Bronchial epithelial cell (primary cell): ENCODE measurements at regions not wholly inside any gene's neighbourhood (a gene's known extent, or its start where the extent isn't known, plus 50 kb on each side); places are given as distances from the start of the nearest gene placed in this dataset.
A peak's percentile ranks its signal among the peaks of the same experiment; 100 is the strongest.

Experiments used
- DNase-seq: peaks from one replicate; pipeline ENCODE4 v3.0.0-alpha.2; 2010; ENCODE audit warnings: low read depth
- FAIRE-seq: peaks from 2 replicates; lab custom pipeline; 2011; peaks lifted over from hg19 to GRCh38; lab: Jason Lieb, UNC
- H3K27me3 ChIP-seq: 2 replicates; pipeline ENCODE4 v1.5.1; 2011; ENCODE audit warnings: low read length; ENCODE audit not compliant: control insufficient read depth, insufficient read depth
- H3K36me3 ChIP-seq: 2 replicates; pipeline ENCODE4 v1.5.1; 2011; ENCODE audit warnings: low read length; ENCODE audit not compliant: control insufficient read depth, insufficient read depth
- H3K4me3 ChIP-seq: 2 replicates; pipeline ENCODE4 v1.5.1; 2011; ENCODE audit warnings: mild to moderate bottlenecking, low read depth, low read length, control low read depth
- CTCF ChIP-seq: IDR thresholded peaks from 2 replicates; pipeline ENCODE4 v1.5.1; 2011; ENCODE audit warnings: mild to moderate bottlenecking, moderate library complexity, low read length, control low read depth, inconsistent platforms; ENCODE audit not compliant: insufficient read depth, severe bottlenecking

DNA sequence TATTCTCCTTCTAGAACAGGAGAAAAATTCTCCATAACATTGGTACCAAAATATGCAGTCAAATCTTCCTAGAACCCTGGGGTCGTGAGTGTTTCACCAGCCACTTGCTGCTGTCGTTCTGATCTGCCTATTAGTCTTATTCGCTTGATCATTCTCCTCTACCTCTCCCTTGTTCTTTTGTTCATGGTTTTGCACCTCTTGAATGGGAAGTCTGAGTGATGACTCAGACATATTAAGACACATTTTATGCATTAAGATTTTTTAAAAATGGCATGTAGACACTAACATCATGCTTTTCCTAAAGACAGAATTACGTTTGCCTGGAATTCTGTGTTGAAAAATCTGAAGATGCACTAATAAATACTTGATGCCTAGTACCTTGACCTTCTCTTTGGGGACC is 159.2 kb upstream of the LRIG3 start:
- Histone ChIP-seq H3K27me3 (no peaks in the 10 kb centered on the region), H3K36me3 (no peaks in the 10 kb centered on the region), H3K4me3 (no peak overlapping the region)
- no peak for TF ChIP-seq CTCF
- DNase-seq = peak; percentile 85
- FAIRE-seq = no peak

GRCh38 chr12:59079002-59079401 is 158.7 kb upstream of the LRIG3 start:
- no peak for TF ChIP-seq CTCF
- FAIRE-seq (peak; percentile 97), DNase-seq (peak; percentile 94)
- H3K27me3 ChIP-seq = no peaks in the 10 kb centered on the region
- H3K36me3 ChIP-seq = no peaks in the 10 kb centered on the region
- H3K4me3 ChIP-seq = no peak overlapping the region

DNA sequence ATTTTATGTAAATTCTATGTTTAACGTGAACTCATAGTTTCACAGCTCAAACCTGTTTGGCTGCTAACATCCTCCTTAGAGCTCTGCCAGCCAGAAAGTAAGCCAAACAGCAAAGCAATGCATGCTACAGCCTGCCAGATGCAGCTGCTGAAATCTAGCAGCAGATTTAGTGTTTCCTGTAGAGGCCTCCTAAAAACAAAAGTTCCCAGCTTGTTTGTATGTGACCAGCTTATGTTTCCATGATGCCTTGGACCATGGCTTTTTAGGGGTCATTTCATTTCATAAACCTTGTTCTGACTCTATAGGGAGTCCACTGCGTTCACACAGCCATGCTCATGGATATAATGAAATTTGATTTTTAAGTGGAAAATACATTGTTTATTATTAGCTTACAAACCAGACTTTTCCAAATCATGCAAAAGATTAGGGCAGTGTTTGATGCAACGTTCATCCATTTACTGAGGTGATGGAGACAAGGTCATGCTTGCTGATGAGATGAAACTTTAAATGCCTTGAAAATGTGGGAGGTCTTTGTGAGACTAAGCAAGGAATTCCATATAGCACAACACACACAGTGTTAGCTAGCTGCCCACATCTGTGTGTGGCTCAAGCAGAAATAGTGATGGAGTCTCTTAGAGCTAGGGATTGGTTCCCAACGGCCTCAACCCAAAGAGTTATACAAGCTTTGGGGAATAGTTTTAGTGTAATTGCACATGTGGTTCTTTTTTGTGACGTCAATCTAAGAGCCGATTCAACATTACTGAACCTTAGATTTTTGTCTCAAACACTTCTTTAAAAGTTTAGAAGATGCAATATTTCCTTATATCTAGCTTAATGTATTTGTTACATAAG is 157.5 kb upstream of the LRIG3 start:
- Histone ChIP-seq H3K27me3 (no peaks in the 10 kb centered on the region), H3K4me3 (no peak overlapping the region), H3K36me3 (no peaks in the 10 kb centered on the region)
- FAIRE-seq (no peak), DNase-seq (peak; percentile 94)
- TF ChIP-seq CTCF = no peak

GRCh38 chr12:59077153-59077552 is 156.8 kb upstream of the LRIG3 start:
- Histone ChIP-seq H3K4me3 (no peak overlapping the region), H3K36me3 (no peaks in the 10 kb centered on the region), H3K27me3 (no peaks in the 10 kb centered on the region)
- FAIRE-seq = no peak
- no peak for TF ChIP-seq CTCF
- no peak for DNase-seq

- DNase-seq = no peak
- Histone ChIP-seq H3K27me3 (no peaks in the 10 kb centered on the region), H3K36me3 (no peaks in the 10 kb centered on the region), H3K4me3 (no peak overlapping the region)
- TF ChIP-seq CTCF = no peak
- FAIRE-seq = no peak
These were observed 156.3 kb upstream of the LRIG3 start for GRCh38 chr12:59076622-59077021.

DNA sequence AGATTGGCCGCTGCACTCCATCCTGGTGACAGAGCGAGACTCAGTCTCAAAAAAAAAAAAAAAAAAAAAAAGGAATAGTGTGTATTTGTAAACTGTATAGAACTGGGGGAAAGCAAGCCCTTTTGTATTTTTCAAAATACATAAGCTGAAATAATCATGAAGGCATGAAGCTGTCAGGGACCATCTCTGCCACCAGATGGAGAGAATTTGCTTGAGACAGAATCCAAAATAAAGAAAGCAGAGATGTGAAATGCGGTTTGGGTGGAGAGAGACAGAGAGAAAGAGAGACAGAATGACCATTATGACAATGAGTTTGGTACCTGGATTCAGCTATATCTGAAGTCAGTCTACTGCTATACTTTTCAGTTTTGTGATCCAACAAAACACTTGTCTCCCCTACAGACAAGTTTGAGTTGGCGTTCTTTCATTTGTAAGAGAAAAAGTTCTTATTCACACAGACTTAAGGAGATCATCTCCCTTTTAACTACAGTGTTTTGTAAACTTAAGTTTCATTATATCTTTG is 155.7 kb upstream of the LRIG3 start:
- DNase-seq (no peak), FAIRE-seq (no peak)
- no peak overlapping the region for H3K4me3 ChIP-seq
- no peak for TF ChIP-seq CTCF
- no peaks in the 10 kb centered on the region for H3K36me3 ChIP-seq
- no peaks in the 10 kb centered on the region for H3K27me3 ChIP-seq
